Activated CD8-positive, alpha-beta memory T cell treated with anti-CD3 and anti-CD28 coated beads for 48 hours (primary cell): ENCODE measurements at regions not wholly inside any gene's neighbourhood (a gene's known extent, or its start where the extent isn't known, plus 50 kb on each side); places are given as distances from the start of the nearest gene placed in this dataset.

Source experiments
- DNase-seq, 3 experiments: peaks; one replicate each; pipeline ENCODE4 v3.0.0-alpha.2; 2020; ENCODE audit warnings: low read depth in 2 of 3, low spot score in 2 of 3

DNA sequence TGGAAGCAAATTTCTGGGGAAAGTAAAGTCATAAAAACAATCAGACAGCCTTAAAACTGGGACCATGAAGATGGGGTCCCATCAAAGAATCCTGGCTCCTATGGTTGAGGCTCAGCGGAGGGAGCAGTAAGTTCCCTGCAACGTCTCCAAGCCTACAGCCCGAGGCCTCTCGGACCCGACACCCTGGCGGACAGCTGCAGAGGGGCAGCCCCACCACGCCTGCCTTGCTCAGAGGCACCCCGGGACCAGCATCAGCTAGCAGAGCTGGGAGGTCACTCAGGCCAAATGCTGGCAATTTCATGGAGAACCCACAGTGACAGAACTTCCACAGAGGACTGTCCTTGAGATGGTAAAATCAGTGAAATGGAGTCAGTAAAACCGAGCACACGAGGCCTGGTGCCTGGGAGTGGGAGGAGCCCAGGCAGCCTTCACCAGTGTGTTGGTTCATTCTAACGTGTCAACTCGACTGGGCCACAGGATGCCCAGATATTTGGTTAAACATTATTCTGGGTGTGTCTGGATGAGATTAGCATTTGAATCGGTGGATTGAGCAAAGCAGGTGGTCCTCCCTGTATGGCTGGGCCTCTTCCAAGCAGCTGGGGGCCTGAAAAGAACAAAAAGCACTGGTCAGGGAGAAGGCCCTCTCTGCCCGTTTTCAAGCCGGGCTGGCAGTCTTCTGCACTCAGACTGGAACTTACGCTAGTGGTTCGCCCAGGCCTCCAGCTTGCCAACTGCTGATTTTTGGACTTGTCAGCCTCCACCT, 96.2 kb upstream of the INSIG1 start:
- DNase-seq, result no peak

GRCh38 chr7:155202106-155202871, 95.4 kb upstream of the INSIG1 start:
- DNase-seq, result no peak

GRCh38 chr7:155203059-155203881, 94.4 kb upstream of the INSIG1 start:
- DNase-seq, result no peak

DNA sequence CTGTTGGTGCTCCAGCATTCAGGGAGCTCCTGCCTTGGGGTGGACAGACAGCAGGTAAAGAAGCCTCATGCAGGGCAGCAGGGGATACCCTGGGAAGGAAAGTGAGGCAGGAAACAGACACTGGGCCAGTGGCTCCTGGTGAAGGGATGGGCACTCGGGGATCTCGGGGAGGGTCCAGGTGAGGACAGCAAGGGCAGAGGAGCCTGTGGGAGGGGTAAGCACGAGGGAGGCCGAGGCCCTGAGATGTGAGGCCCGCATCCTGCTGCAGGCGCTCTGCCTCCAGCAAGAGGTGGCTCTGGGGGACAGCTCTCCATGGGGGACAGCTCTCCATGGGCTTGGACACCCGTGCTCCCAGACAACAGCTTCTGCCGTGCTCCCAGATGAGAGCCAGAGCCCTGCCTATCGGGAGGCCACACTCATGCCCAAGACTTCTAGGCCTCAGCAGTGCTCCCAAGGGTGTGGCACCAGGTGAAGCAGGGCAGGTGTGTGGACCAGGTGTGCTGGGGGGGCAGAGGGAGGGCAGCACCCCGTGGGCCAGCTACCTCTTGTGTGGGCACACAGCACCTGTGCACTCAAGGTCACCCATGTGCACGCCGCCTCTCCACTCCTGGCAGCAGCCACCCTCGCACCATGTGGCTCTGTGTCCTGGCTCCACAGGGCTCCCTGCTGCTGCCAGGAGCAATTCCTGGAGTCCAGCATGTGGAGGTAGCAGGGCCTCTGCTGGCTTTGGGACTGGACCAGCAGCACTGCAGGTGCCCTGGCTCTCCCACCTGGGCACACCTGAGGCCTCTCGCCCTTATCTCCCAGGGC, 93.6 kb upstream of the INSIG1 start:
- no peak for DNase-seq

DNA sequence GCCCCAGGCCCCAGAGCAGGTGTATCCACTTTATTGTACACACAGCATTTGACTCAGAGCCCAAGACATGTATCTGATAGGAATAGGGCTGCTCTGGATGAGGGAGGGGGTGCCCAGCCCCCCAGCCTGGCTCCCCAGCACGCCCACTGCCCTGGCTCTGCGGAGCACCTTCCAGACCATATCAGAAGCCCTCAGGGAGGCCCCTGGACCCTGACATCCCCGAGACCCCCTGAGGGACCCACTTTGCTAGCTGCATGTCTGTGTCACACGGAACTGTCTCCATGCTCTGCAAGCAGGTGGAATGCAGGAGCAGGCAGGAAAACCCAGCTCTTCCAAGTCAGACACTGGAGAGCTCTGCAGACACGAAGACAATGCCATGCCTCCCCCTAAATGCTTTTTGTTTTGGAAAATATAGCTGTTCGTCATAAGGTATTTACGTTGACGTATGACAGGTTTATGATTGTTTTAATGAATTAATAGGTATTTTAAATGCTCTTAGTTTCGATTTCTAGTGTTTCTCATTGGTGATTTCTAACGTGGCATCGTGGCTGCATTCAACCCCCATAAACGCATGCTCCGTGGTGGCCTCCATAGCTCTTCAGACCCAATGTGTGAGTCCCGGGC, 92.8 kb upstream of the INSIG1 start:
- no peak for DNase-seq

GRCh38 chr7:155205368-155206317, 92.0 kb upstream of the INSIG1 start:
- peak; percentile 63 to 76 (median 68) for DNase-seq

GRCh38 chr7:155206318-155207020, 91.2 kb upstream of the INSIG1 start:
- peak in 2 of 3 experiments; percentile 35 to 52 for DNase-seq

- DNase-seq, result no peak
These were observed 90.2 kb upstream of the INSIG1 start for GRCh38 chr7:155207326-155208002.

DNA sequence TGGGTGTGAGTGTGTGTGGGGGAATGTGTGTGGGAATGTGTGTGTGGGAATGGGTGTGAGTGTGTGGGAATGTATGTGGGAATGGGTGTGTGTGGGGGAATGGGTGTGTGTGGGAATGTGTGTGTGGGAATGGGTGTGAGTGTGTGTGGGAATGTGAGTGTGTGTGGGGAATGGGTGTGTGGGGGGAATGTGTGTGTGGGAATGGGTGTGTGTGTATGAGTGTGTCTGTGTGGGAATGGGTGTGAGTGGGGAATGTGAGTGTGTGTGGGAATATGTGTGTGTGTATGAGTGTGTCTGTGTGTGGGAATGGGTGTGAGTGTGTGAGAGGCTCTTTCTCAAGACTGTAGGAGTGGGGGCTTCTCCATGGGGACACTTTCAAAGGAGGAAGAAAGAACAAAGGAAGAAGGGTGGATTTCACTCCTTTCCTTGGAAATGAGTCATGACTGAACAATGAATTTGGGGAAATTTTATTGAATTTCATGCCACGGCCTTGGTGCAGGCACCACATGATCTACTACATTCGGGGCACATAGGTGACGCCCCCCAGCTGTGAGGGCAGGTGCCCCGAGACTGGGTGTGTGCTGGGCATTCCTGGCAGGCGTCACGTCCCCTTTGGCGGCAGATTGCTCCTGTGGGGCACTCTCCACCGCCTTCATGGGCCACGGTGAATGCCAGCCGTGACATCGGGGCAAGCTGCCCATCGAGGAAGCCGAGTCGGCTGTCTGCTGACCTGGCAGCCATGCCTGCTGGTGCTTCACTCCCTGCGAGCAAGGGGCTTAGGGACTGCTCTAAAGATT, 88.8 kb upstream of the INSIG1 start:
- DNase-seq, result no peak

GRCh38 chr7:155209478-155210319, 88.0 kb upstream of the INSIG1 start:
- no peak for DNase-seq

DNA sequence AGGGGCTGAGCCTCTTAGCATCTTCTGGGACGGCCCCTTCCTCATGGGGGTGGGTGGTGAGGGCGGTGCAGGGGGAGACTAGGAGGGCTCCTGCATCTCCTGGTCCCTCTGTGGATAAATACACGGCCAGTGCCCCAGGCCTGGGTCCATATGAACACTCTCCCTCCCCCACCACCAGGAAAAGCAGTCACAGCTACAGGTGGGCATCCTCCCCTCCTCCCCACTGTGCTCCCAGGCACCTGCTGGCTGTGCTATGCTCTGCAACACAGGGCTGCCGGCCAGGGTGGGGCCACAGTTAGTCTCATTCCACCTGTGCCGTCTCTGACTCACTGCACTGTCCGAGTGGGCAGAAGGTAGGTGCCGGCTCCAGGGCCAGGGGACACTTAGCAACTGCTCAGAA, 87.3 kb upstream of the INSIG1 start:
- DNase-seq, result no peak

GRCh38 chr7:155211173-155211572, 86.5 kb upstream of the INSIG1 start:
- no peak for DNase-seq

GRCh38 chr7:155211761-155212160, 85.9 kb upstream of the INSIG1 start:
- no peak for DNase-seq

GRCh38 chr7:155212301-155213015, 85.2 kb upstream of the INSIG1 start:
- DNase-seq, result no peak

GRCh38 chr7:155213385-155213784, 84.3 kb upstream of the INSIG1 start:
- no peak for DNase-seq
